Mononuclear cell (primary cell): ENCODE measurements at regions not wholly inside any gene's neighbourhood (a gene's known extent, or its start where the extent isn't known, plus 50 kb on each side); places are given as distances from the start of the nearest gene placed in this dataset.

ENCODE experiments used
- H3K27me3 ChIP-seq: 2 replicates; pipeline ENCODE4 v1.6.0; 2011; ENCODE audit warnings: low read length, control low read depth; ENCODE audit not compliant: insufficient read depth
- H3K4me1 ChIP-seq: 2 replicates; pipeline ENCODE4 v1.5.1; 2011; ENCODE audit warnings: mild to moderate bottlenecking, low read length, control low read depth; ENCODE audit not compliant: insufficient read depth
- H3K4me3 ChIP-seq: 2 replicates; pipeline ENCODE4 v1.5.1; 2011; ENCODE audit warnings: mild to moderate bottlenecking, low read length, moderate library complexity
- H3K9me3 ChIP-seq: 2 replicates; pipeline ENCODE4 v1.5.1; 2011; ENCODE audit warnings: low read depth, mild to moderate bottlenecking, control low read depth, low read length

GRCh38 chr17:73694491-73694890, 50.2 kb upstream of the SDK2 start:
- Histone ChIP-seq H3K4me3 (no peak overlapping the region), H3K9me3 (no peaks in the 10 kb centered on the region), H3K4me1 (peaks cover 39% of the 10 kb centered on the region), H3K27me3 (no peaks in the 10 kb centered on the region)

GRCh38 chr17:73695035-73695738, 50.9 kb upstream of the SDK2 start:
- H3K27me3 ChIP-seq = no peaks in the 10 kb centered on the region

GRCh38 chr17:73696251-73696650, 52.0 kb upstream of the SDK2 start:
- Histone ChIP-seq H3K4me1 (peaks cover 30% of the 10 kb centered on the region), H3K9me3 (no peaks in the 10 kb centered on the region), H3K27me3 (no peaks in the 10 kb centered on the region), H3K4me3 (no peak overlapping the region)

More at GRCh38 chr17:73695035-73695738, 50.9 kb upstream of the SDK2 start:
- Histone ChIP-seq H3K4me1 (peaks cover 39% of the 10 kb centered on the region), H3K9me3 (no peaks in the 10 kb centered on the region), H3K4me3 (no peak overlapping the region)

- no peaks in the 10 kb centered on the region for H3K9me3 ChIP-seq
- H3K4me3 ChIP-seq = no peak overlapping the region
- H3K27me3 ChIP-seq = no peaks in the 10 kb centered on the region
- peaks cover 14% of the 10 kb centered on the region for H3K4me1 ChIP-seq
These were observed 53.6 kb upstream of the SDK2 start for GRCh38 chr17:73697872-73698271.

GRCh38 chr17:73698966-73699365, 54.7 kb upstream of the SDK2 start:
- H3K4me1 ChIP-seq = peaks cover 13% of the 10 kb centered on the region
- no peaks in the 10 kb centered on the region for H3K27me3 ChIP-seq
- H3K4me3 ChIP-seq = no peak overlapping the region
- H3K9me3 ChIP-seq = no peaks in the 10 kb centered on the region

- no peaks in the 10 kb centered on the region for H3K4me1 ChIP-seq
- no peak overlapping the region for H3K4me3 ChIP-seq
- H3K9me3 ChIP-seq = no peaks in the 10 kb centered on the region
- H3K27me3 ChIP-seq = no peaks in the 10 kb centered on the region
These were observed 57.5 kb upstream of the SDK2 start for GRCh38 chr17:73701701-73702100.

- Histone ChIP-seq H3K4me1 (no peaks in the 10 kb centered on the region), H3K4me3 (no peak overlapping the region), H3K27me3 (no peaks in the 10 kb centered on the region), H3K9me3 (no peaks in the 10 kb centered on the region)
These were observed 58.9 kb upstream of the SDK2 start for GRCh38 chr17:73703192-73703591.

GRCh38 chr17:73703917-73704316, 59.7 kb upstream of the SDK2 start:
- Histone ChIP-seq H3K27me3 (no peaks in the 10 kb centered on the region), H3K4me3 (no peak overlapping the region), H3K4me1 (no peaks in the 10 kb centered on the region), H3K9me3 (no peaks in the 10 kb centered on the region)

GRCh38 chr17:73705594-73705993, 61.3 kb upstream of the SDK2 start:
- Histone ChIP-seq H3K9me3 (no peaks in the 10 kb centered on the region), H3K4me1 (peaks cover 7% of the 10 kb centered on the region), H3K27me3 (no peaks in the 10 kb centered on the region)

GRCh38 chr17:73706428-73706827, 62.2 kb upstream of the SDK2 start:
- Histone ChIP-seq H3K4me1 (peaks cover 16% of the 10 kb centered on the region), H3K4me3 (no peak overlapping the region), H3K9me3 (no peaks in the 10 kb centered on the region), H3K27me3 (no peaks in the 10 kb centered on the region)

More at GRCh38 chr17:73705594-73705993, 61.3 kb upstream of the SDK2 start:
- no peak overlapping the region for H3K4me3 ChIP-seq

GRCh38 chr17:73706858-73707257, 62.6 kb upstream of the SDK2 start:
- H3K4me1 ChIP-seq = peaks cover 20% of the 10 kb centered on the region
- H3K4me3 ChIP-seq = no peak overlapping the region
- no peaks in the 10 kb centered on the region for H3K27me3 ChIP-seq
- H3K9me3 ChIP-seq = no peaks in the 10 kb centered on the region

GRCh38 chr17:73707358-73707757, 63.1 kb upstream of the SDK2 start:
- H3K9me3 ChIP-seq = no peaks in the 10 kb centered on the region
- no peak overlapping the region for H3K4me3 ChIP-seq
- H3K4me1 ChIP-seq = peaks cover 21% of the 10 kb centered on the region
- H3K27me3 ChIP-seq = no peaks in the 10 kb centered on the region

GRCh38 chr17:73710095-73710592, 65.9 kb upstream of the SDK2 start:
- no peak overlapping the region for H3K4me3 ChIP-seq
- no peaks in the 10 kb centered on the region for H3K9me3 ChIP-seq
- no peaks in the 10 kb centered on the region for H3K27me3 ChIP-seq
- H3K4me1 ChIP-seq = peaks cover 21% of the 10 kb centered on the region

- H3K4me3 ChIP-seq = no peak overlapping the region
- no peaks in the 10 kb centered on the region for H3K9me3 ChIP-seq
- H3K4me1 ChIP-seq = peaks cover 21% of the 10 kb centered on the region
- no peaks in the 10 kb centered on the region for H3K27me3 ChIP-seq
These were observed 66.9 kb upstream of the SDK2 start for GRCh38 chr17:73711184-73711583.

GRCh38 chr17:73711916-73712315, 67.7 kb upstream of the SDK2 start:
- Histone ChIP-seq H3K4me3 (no peak overlapping the region), H3K27me3 (no peaks in the 10 kb centered on the region), H3K4me1 (peaks cover 21% of the 10 kb centered on the region), H3K9me3 (no peaks in the 10 kb centered on the region)

GRCh38 chr17:73713136-73713535, 68.9 kb upstream of the SDK2 start:
- Histone ChIP-seq H3K27me3 (no peaks in the 10 kb centered on the region), H3K9me3 (no peaks in the 10 kb centered on the region), H3K4me3 (no peak overlapping the region), H3K4me1 (peaks cover 21% of the 10 kb centered on the region)
